Naive thymus-derived CD4-positive, alpha-beta T cell (primary cell): ENCODE measurements at regions not wholly inside any gene's neighbourhood (a gene's known extent, or its start where the extent isn't known, plus 50 kb on each side); places are given as distances from the start of the nearest gene placed in this dataset.
A peak's percentile ranks its signal among the peaks of the same experiment; 100 is the strongest.

Experiments used
- ATAC-seq: fragments of 150-1000 bp; cut with Tn5 transposase; 2 replicates; pipeline ENCODE4 v1.10.0; 2021; ENCODE audit warnings: mild to moderate bottlenecking, moderate library complexity
- CTCF ChIA-PET: fragments of 350-600 bp; sonication (Branson Sonifier 250); formaldehyde crosslinking; loops from one replicate; lab custom pipeline; 2021; ENCODE audit warnings: antibody characterized with exemption; lab: Charles Lee
- POLR2A ChIA-PET: fragments of 350-600 bp; sonication (Branson Sonifier 250); formaldehyde crosslinking; loops from one replicate; lab custom pipeline; 2021; ENCODE audit warnings: antibody characterized with exemption, inconsistent platforms; lab: Charles Lee
- DNase-seq, 9 donors: peaks; one replicate each; pipeline versions ENCODE4 v3.0.0 to v3.0.0-alpha.2; 2020 to 2022; ENCODE audit warnings: mixed read lengths in 1 of 9
- H3K27ac ChIP-seq: one replicate; pipeline ENCODE4 v1.7.0; 2013; ENCODE audit warnings: mild to moderate bottlenecking, low read depth, low read length, moderate library complexity
- H3K27me3 ChIP-seq, 2 donors: one replicate each; pipeline ENCODE4 v1.7.0; 2013; ENCODE audit warnings: low read length in 2 of 2, mild to moderate bottlenecking in 2 of 2, moderate library complexity in 2 of 2; ENCODE audit not compliant: control insufficient read depth in 2 of 2, insufficient read depth in 2 of 2
- H3K36me3 ChIP-seq, 3 experiments: 1 replicate in 2 of 3; 2 replicates in 1 of 3; pipeline ENCODE4 v1.7.0; 2013; ENCODE audit warnings: low read length in 3 of 3, mild to moderate bottlenecking in 3 of 3, moderate library complexity in 1 of 3; ENCODE audit not compliant: insufficient read depth in 3 of 3, control insufficient read depth in 2 of 3
- H3K4me1 ChIP-seq, 2 donors: one replicate each; pipeline ENCODE4 v1.7.0; 2013; ENCODE audit warnings: low read length in 2 of 2, mild to moderate bottlenecking in 2 of 2, moderate library complexity in 1 of 2; ENCODE audit not compliant: control insufficient read depth in 2 of 2, insufficient read depth in 2 of 2
- H3K4me3 ChIP-seq: 2 replicates; pipeline ENCODE4 v1.7.0; 2013; ENCODE audit warnings: mild to moderate bottlenecking, low read length
- H3K9me3 ChIP-seq, 3 experiments: 1 replicate in 2 of 3; 2 replicates in 1 of 3; pipeline ENCODE4 v1.7.0; 2013; ENCODE audit warnings: low read length in 3 of 3; ENCODE audit not compliant: control insufficient read depth in 2 of 3
- H3K27ac Mint-ChIP-seq, 9 donors: one replicate each; pipeline ENCODE4 v1.8.0; 2020 to 2022; ENCODE audit warnings: mixed read lengths in 9 of 9, mild to moderate bottlenecking in 8 of 9, moderate library complexity in 5 of 9, inconsistent platforms in 2 of 9
- H3K27me3 Mint-ChIP-seq, 5 donors: one replicate each; pipeline ENCODE4 v1.8.0; 2021 to 2022; ENCODE audit warnings: mixed read lengths in 5 of 5, mild to moderate bottlenecking in 1 of 5
- H3K36me3 Mint-ChIP-seq, 5 donors: one replicate each; pipeline ENCODE4 v1.8.0; 2020 to 2022; ENCODE audit warnings: mixed read lengths in 5 of 5, mild to moderate bottlenecking in 3 of 5, inconsistent platforms in 1 of 5
- H3K4me1 Mint-ChIP-seq, 7 donors: one replicate each; pipeline ENCODE4 v1.8.0; 2020 to 2022; ENCODE audit warnings: mixed read lengths in 7 of 7, mild to moderate bottlenecking in 3 of 7, inconsistent platforms in 1 of 7
- H3K4me3 Mint-ChIP-seq, 10 donors: one replicate each; pipeline ENCODE4 v1.8.0; 2020 to 2022; ENCODE audit warnings: mild to moderate bottlenecking in 10 of 10, mixed read lengths in 10 of 10, moderate library complexity in 6 of 10, inconsistent platforms in 2 of 10
- H3K9me3 Mint-ChIP-seq, 11 donors: one replicate each; pipeline ENCODE4 v1.8.0; 2020 to 2022; ENCODE audit warnings: mixed read lengths in 11 of 11, mild to moderate bottlenecking in 4 of 11, inconsistent platforms in 1 of 11, moderate library complexity in 1 of 11
- intact Hi-C, 2 donors: fragments of 100-400 bp; cut with micrococcal nuclease; formaldehyde crosslinking; loops; one replicate each; pipeline ENCODE4 v1.15.1; 2023

DNA sequence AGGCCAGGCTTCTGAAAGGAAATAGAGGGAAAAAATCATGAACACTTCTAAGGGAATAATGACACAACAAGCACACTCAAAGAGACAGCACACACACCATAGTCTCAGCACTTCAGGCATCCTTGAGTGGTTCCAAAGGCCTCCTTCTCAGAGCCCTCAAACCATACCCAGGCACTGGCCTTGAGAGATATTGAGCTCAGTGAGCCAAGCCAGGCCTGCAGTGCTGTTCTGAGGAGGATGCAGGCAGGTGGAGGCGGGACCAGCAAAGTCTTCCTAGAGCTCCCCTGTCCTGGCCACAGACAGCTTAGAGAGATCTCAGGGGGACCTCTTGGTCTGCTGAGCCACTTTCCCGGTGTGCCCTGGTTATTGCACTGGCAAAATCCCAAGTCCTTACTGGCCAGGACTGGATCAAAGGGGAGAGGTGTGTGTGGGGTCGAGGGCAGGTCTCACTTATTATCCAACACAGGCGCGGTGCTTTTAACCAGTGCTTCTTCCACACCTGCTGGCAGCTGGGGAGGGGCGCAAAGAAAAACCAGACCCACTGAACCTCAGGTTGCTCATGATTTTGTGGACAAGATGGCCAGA is 86.8 kb upstream of the HAAO start:
- Histone ChIP-seq H3K4me1 (peaks cover 0 to 13% of the 10 kb centered on the region in 2 donors), H3K27ac (no peak overlapping the region), H3K4me3 (no peak overlapping the region), H3K36me3 (no peaks in the 10 kb centered on the region), H3K27me3 (no peaks in the 10 kb centered on the region), H3K9me3 (no peaks in the 10 kb centered on the region)
- H3K4me1 Mint-ChIP-seq: peaks cover 3 to 24% (median 20%) of the 10 kb centered on the region in 7 donors
- no peaks in the 10 kb centered on the region for H3K36me3 Mint-ChIP-seq
- DNase-seq (no peak), ATAC-seq (no peak)
- no peak overlapping the region for H3K4me3 Mint-ChIP-seq
- peak overlapping the region in 3 of 9 donors; percentile 30 to 84 (median 65) for H3K27ac Mint-ChIP-seq
- intact Hi-C loops: no loop called here
- POLR2A ChIA-PET: no interaction called here
- peaks cover 0 to 3% (median 0%) of the 10 kb centered on the region in 11 donors for H3K9me3 Mint-ChIP-seq
- H3K27me3 Mint-ChIP-seq: no peaks in the 10 kb centered on the region
- CTCF ChIA-PET: no interaction called here

DNA sequence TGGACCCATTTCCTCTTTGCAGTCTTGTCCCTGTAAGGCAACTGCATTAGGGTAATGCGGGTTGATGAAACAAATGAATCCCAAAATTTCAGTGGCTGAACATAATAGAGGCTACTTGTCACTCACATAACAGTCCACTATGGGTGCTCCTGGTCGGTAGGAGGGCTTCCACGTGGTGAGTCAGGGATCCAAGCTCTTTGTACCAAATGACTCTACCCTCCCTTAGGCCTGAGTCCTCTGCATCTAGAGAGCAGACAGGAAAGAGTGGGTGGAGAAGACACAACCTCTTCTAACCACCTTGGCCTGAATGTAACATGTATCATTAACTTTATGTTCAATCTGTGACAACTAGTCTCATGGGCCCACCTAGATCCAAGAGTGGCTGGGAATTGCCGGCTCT is 86.2 kb upstream of the HAAO start:
- H3K36me3 Mint-ChIP-seq: no peaks in the 10 kb centered on the region
- peaks cover 0 to 13% of the 10 kb centered on the region in 2 donors for H3K4me1 ChIP-seq
- peak overlapping the region in 1 of 10 donors; percentile 7 for H3K4me3 Mint-ChIP-seq
- ChIA-PET CTCF (no interaction called here), POLR2A (no interaction called here)
- no peaks in the 10 kb centered on the region for H3K27me3 ChIP-seq
- no peaks in the 10 kb centered on the region for H3K36me3 ChIP-seq
- no peak overlapping the region for H3K4me3 ChIP-seq
- H3K27ac Mint-ChIP-seq: peak overlapping the region in 2 of 9 donors; percentile 65 to 84
- peaks cover 0 to 3% (median 0%) of the 10 kb centered on the region in 11 donors for H3K9me3 Mint-ChIP-seq
- no peaks in the 10 kb centered on the region for H3K27me3 Mint-ChIP-seq
- intact Hi-C loops: no loop called here
- peaks cover 3 to 24% (median 20%) of the 10 kb centered on the region in 7 donors for H3K4me1 Mint-ChIP-seq
- DNase-seq (no peak), ATAC-seq (no peak)
- H3K9me3 ChIP-seq: no peaks in the 10 kb centered on the region
- no peak overlapping the region for H3K27ac ChIP-seq

DNA sequence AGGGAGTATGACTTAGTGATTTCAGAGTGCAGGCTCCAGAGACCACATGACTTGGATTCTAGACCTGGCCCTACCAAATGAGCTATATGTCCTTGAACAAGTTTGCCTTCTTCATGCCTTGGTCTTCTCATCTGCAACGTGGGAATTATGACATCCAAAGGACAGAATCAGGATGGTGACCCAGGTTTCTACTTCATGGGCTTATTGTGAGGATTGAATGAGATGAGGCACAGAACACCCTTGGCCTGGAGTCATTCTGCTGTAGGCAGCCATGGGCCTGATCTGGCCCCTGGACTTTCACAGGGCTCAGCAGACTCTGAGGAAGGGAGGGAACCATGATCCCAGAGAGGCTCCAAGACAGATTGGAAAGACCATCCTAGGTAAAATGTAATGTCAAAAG is 85.6 kb upstream of the HAAO start:
- no peak overlapping the region for H3K27ac Mint-ChIP-seq
- H3K4me1 Mint-ChIP-seq: peaks cover 3 to 24% (median 20%) of the 10 kb centered on the region in 7 donors

DNA sequence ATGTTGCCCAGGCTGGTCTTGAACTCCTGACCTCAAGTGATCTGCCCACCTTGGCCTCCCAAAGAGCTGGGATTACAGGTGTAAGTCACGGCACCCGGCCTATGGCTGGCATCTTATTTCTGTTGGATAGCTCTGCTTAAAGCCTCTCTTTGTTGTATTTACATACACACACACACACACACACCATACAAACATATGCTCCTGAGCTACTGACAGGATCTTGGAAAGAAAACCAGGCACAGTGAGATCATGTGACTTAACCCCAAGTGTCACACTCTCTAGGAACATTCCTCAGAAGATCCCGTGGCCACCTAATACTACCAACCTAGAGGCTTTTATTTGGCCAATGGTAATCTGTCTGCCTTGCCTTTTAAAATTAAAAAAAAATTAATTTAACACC is 85.1 kb upstream of the HAAO start:
- Histone ChIP-seq H3K36me3 (no peaks in the 10 kb centered on the region), H3K9me3 (no peaks in the 10 kb centered on the region), H3K4me3 (no peak overlapping the region), H3K27me3 (no peaks in the 10 kb centered on the region), H3K4me1 (peaks cover 0 to 13% of the 10 kb centered on the region in 2 donors), H3K27ac (no peak overlapping the region)
- H3K4me3 Mint-ChIP-seq: no peak overlapping the region
- no peak overlapping the region for H3K27ac Mint-ChIP-seq
- H3K27me3 Mint-ChIP-seq: no peaks in the 10 kb centered on the region
- peaks cover 0 to 2% (median 0%) of the 10 kb centered on the region in 11 donors for H3K9me3 Mint-ChIP-seq
- DNase-seq: no peak
- H3K4me1 Mint-ChIP-seq: peaks cover 3 to 24% (median 20%) of the 10 kb centered on the region in 7 donors
- no peak for ATAC-seq
- intact Hi-C loops: no loop called here
- ChIA-PET CTCF (interaction anchor here (0.8 kb wide), 1 partner anchor 17 kb away, joined by 3 read pairs; no protein-coding TSS in a partner anchor), POLR2A (interaction anchor here (0.7 kb wide), 1 partner anchor 67 kb away, joined by 4 read pairs; no protein-coding TSS in a partner anchor)
- no peaks in the 10 kb centered on the region for H3K36me3 Mint-ChIP-seq

More for the DNA sequence above, 85.6 kb upstream of the HAAO start:
- intact Hi-C loops: no loop called here
- ATAC-seq (no peak), DNase-seq (no peak)
- POLR2A ChIA-PET: interaction anchor here (0.7 kb wide), 1 partner anchor 66 kb away, joined by 4 read pairs; no protein-coding TSS in a partner anchor
- H3K4me3 Mint-ChIP-seq: peak overlapping the region in 1 of 10 donors; percentile 14
- no peaks in the 10 kb centered on the region for H3K36me3 Mint-ChIP-seq
- H3K27me3 Mint-ChIP-seq: no peaks in the 10 kb centered on the region
- CTCF ChIA-PET: interaction anchor here (0.8 kb wide), 1 partner anchor 18 kb away, joined by 3 read pairs; no protein-coding TSS in a partner anchor
- H3K4me1 ChIP-seq: peaks cover 0 to 13% of the 10 kb centered on the region in 2 donors
- no peaks in the 10 kb centered on the region for H3K9me3 ChIP-seq
- H3K36me3 ChIP-seq: no peaks in the 10 kb centered on the region
- no peaks in the 10 kb centered on the region for H3K27me3 ChIP-seq
- H3K27ac ChIP-seq: no peak overlapping the region
- peaks cover 0 to 2% (median 0%) of the 10 kb centered on the region in 11 donors for H3K9me3 Mint-ChIP-seq
- no peak overlapping the region for H3K4me3 ChIP-seq

DNA sequence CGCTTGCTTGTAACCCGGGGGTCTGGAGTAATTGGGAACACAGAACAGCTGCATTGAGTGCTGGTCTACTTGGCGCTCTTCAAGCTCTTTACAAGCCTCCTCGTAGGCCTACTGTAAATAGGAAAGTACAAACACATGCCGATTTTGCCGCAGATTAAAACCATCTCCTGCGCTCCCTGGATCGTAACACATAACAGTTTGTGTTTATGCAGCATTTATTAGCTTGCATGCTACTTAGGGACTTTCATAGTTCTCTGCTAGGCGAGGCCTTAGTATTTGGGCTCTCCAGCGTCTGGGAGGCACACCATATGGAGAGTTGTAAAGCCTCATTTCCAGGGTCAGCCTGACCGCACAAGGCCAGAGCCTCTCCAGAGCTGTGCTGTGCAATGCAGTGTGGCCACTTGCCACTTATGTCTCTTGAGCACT is 84.0 kb upstream of the HAAO start:
- Mint-ChIP-seq H3K4me1 (peaks cover 3 to 24% (median 20%) of the 10 kb centered on the region in 7 donors), H3K36me3 (no peaks in the 10 kb centered on the region), H3K27ac (no peak overlapping the region), H3K9me3 (peaks cover 0 to 2% (median 0%) of the 10 kb centered on the region in 11 donors), H3K27me3 (no peaks in the 10 kb centered on the region), H3K4me3 (no peak overlapping the region)
- Histone ChIP-seq H3K4me3 (no peak overlapping the region), H3K36me3 (no peaks in the 10 kb centered on the region), H3K27me3 (no peaks in the 10 kb centered on the region), H3K9me3 (no peaks in the 10 kb centered on the region), H3K27ac (no peak overlapping the region), H3K4me1 (peaks cover 0 to 13% of the 10 kb centered on the region in 2 donors)
- ChIA-PET POLR2A (no interaction called here), CTCF (no interaction called here)
- no peak for ATAC-seq
- intact Hi-C loops: no loop called here
- DNase-seq: no peak

DNA sequence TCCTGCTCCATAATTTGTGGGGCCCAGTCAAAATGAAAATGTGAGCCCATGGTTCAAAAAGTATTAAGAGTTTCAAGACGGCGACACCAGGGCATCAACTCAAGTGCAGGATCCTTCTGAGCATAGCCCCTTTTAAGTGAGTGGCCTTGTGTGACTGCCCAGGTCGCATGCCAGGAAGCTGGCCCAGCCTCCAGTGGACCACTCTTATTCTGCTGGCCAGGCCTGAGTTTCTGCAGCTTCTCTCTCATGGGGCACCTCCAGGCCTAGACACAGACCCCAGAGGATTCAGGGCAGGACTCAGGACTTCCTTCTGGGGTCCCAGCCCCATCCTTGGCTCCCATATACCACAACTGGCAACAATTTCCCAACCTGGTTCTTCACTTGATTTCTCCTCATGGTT is 83.5 kb upstream of the HAAO start:
- H3K36me3 ChIP-seq: no peaks in the 10 kb centered on the region
- no peak for DNase-seq
- H3K27me3 Mint-ChIP-seq: no peaks in the 10 kb centered on the region
- intact Hi-C loops: no loop called here
- H3K27me3 ChIP-seq: no peaks in the 10 kb centered on the region
- CTCF ChIA-PET: no interaction called here
- H3K4me1 ChIP-seq: peaks cover 0 to 13% of the 10 kb centered on the region in 2 donors
- POLR2A ChIA-PET: no interaction called here
- peaks cover 3 to 24% (median 20%) of the 10 kb centered on the region in 7 donors for H3K4me1 Mint-ChIP-seq
- H3K4me3 ChIP-seq: no peak overlapping the region
- H3K27ac Mint-ChIP-seq: no peak overlapping the region
- H3K27ac ChIP-seq: no peak overlapping the region
- H3K4me3 Mint-ChIP-seq: no peak overlapping the region
- no peak for ATAC-seq
- no peaks in the 10 kb centered on the region for H3K36me3 Mint-ChIP-seq
- H3K9me3 Mint-ChIP-seq: peaks cover 0 to 2% (median 0%) of the 10 kb centered on the region in 11 donors
- no peaks in the 10 kb centered on the region for H3K9me3 ChIP-seq
